ENCODE measurements at regions not wholly inside any gene's neighbourhood (a gene's known extent, or its start where the extent isn't known, plus 50 kb on each side); places are given as distances from the start of the nearest gene placed in this dataset.

GRCh38 chr6:108789475-108789874 is 58.7 kb upstream of the ARMC2 start:
- TF ChIP-seq CTCF (IDR thresholded peaks at IDR 0.05) (no peak), POLR2A (IDR thresholded peaks at IDR 0.05) (no peak), POLR2AphosphoS5 (IDR thresholded peaks at IDR 0.05; ENCODE audit: insufficient read depth in 1 of 2, low read depth in 1 of 2) (no peak)

Measured in vagina (tissue), 2 donors.